ENCODE measurements at regions not wholly inside any gene's neighbourhood (a gene's known extent, or its start where the extent isn't known, plus 50 kb on each side); places are given as distances from the start of the nearest gene placed in this dataset.

- Histone ChIP-seq H3K4me3 (ENCODE audit: control extremely low read depth in 1 of 5, extremely low read depth in 1 of 5, insufficient read depth in 1 of 5, low read depth in 2 of 5, low read length in 4 of 5) (no peak overlapping the region), H3K36me3 (replicated peaks in 1 of 2; ENCODE audit: control extremely low read depth in 1 of 2, control insufficient read depth in 1 of 2, extremely low read depth in 1 of 2, insufficient read depth in 2 of 2, low read length in 1 of 2) (no peaks in the 10 kb centered on the region), H3K4me1 (ENCODE audit: control insufficient read depth in 2 of 2, insufficient read depth in 2 of 2, low read length in 2 of 2) (no peaks in the 10 kb centered on the region), H3K9ac (ENCODE audit: low read length) (no peak overlapping the region), H3K27me3 (replicated peaks in 1 of 4; ENCODE audit: control extremely low read depth in 1 of 4, control insufficient read depth in 3 of 4, insufficient read depth in 4 of 4, low read length in 3 of 4) (no peaks in the 10 kb centered on the region), H3K9me3 (ENCODE audit: control extremely low read depth in 1 of 3, control insufficient read depth in 2 of 3, insufficient read depth in 1 of 3, low read length in 2 of 3) (no peaks in the 10 kb centered on the region), H4K20me1 (ENCODE audit: control insufficient read depth, insufficient read depth, low read length, poor library complexity, severe bottlenecking) (no peaks in the 10 kb centered on the region), H3K79me2 (ENCODE audit: control insufficient read depth, insufficient read depth, low read length) (no peaks in the 10 kb centered on the region), H3K27ac (ENCODE audit: low read length in 2 of 2) (no peak overlapping the region), H2AFZ (ENCODE audit: insufficient read depth, low read depth, low read length, poor library complexity, severe bottlenecking) (no peak overlapping the region), H3K4me2 (replicated peaks; ENCODE audit: low read depth, low read length, poor library complexity, severe bottlenecking) (no peak overlapping the region)
- Mint-ChIP-seq H3K27me3 (no peaks in the 10 kb centered on the region), H3K4me3 (no peak overlapping the region), H3K4me1 (no peaks in the 10 kb centered on the region), H3K9me3 (ENCODE audit: insufficient read depth) (peaks cover 3% of the 10 kb centered on the region), H3K27ac (no peak overlapping the region)
- CTCF ChIA-PET: no interaction called here
- no peak for DNase-seq
- no peak for ATAC-seq (ENCODE audit: low read depth)
- WGBS (ENCODE audit: insufficient coverage): 91% methylated on average over 7 of the region's 7 CpGs
- POLR2A ChIA-PET: no interaction called here
- intact Hi-C loops (cut with micrococcal nuclease): no loop called here
- TF ChIP-seq EZH2 (IDR thresholded peaks at IDR 0.05; ENCODE audit: borderline replicate concordance, insufficient read depth, low read depth, low read length, poor library complexity, severe bottlenecking) (no peak), CTCF (IDR thresholded peaks at IDR 0.05) (no peak)
Observed at GRCh38 chr10:88131511-88132139, 268.2 kb downstream of the PTEN start.

GRCh38 chr10:88136712-88137111 is 273.3 kb downstream of the PTEN start:
- Histone ChIP-seq H3K9ac (ENCODE audit: low read length) (no peak overlapping the region), H3K36me3 (replicated peaks in 1 of 2; ENCODE audit: control extremely low read depth in 1 of 2, control insufficient read depth in 1 of 2, extremely low read depth in 1 of 2, insufficient read depth in 2 of 2, low read length in 1 of 2) (no peaks in the 10 kb centered on the region), H3K4me2 (replicated peaks; ENCODE audit: low read depth, low read length, poor library complexity, severe bottlenecking) (no peak overlapping the region), H3K27ac (ENCODE audit: low read length in 2 of 2) (no peak overlapping the region), H3K79me2 (ENCODE audit: control insufficient read depth, insufficient read depth, low read length) (no peaks in the 10 kb centered on the region), H3K27me3 (replicated peaks in 1 of 4; ENCODE audit: control extremely low read depth in 1 of 4, control insufficient read depth in 3 of 4, insufficient read depth in 4 of 4, low read length in 3 of 4) (no peaks in the 10 kb centered on the region), H3K9me3 (ENCODE audit: control extremely low read depth in 1 of 3, control insufficient read depth in 2 of 3, insufficient read depth in 1 of 3, low read length in 2 of 3) (no peaks in the 10 kb centered on the region), H3K4me1 (ENCODE audit: control insufficient read depth in 2 of 2, insufficient read depth in 2 of 2, low read length in 2 of 2) (no peaks in the 10 kb centered on the region), H4K20me1 (ENCODE audit: control insufficient read depth, insufficient read depth, low read length, poor library complexity, severe bottlenecking) (no peaks in the 10 kb centered on the region), H2AFZ (ENCODE audit: insufficient read depth, low read depth, low read length, poor library complexity, severe bottlenecking) (no peak overlapping the region), H3K4me3 (ENCODE audit: control extremely low read depth in 1 of 5, extremely low read depth in 1 of 5, insufficient read depth in 1 of 5, low read depth in 2 of 5, low read length in 4 of 5) (no peak overlapping the region)
- Mint-ChIP-seq H3K4me1 (peaks cover 22% of the 10 kb centered on the region), H3K27me3 (no peaks in the 10 kb centered on the region), H3K27ac (no peak overlapping the region), H3K4me3 (no peak overlapping the region), H3K9me3 (ENCODE audit: insufficient read depth) (peaks cover 3% of the 10 kb centered on the region)
- POLR2A ChIA-PET: no interaction called here
- ATAC-seq (ENCODE audit: low read depth): no peak
- intact Hi-C loops (cut with micrococcal nuclease): no loop called here
- CTCF ChIA-PET: no interaction called here
- no peak for TF ChIP-seq CTCF (IDR thresholded peaks at IDR 0.05)
- TF ChIP-seq EZH2 (IDR thresholded peaks at IDR 0.05; ENCODE audit: borderline replicate concordance, insufficient read depth, low read depth, low read length, poor library complexity, severe bottlenecking): no peak
- DNase-seq: no peak
- 75% methylated on average over 1 of the region's 2 CpGs for WGBS (ENCODE audit: insufficient coverage)

All from B cell (primary cell).